Activated CD8-positive, alpha-beta T cell treated with anti-CD3 and anti-CD28 coated beads, Interleukin-2, amount 10 ng/mL, durations not matched to agents 7 days and 5 days (primary cell): ENCODE measurements at regions not wholly inside any gene's neighbourhood (a gene's known extent, or its start where the extent isn't known, plus 50 kb on each side); places are given as distances from the start of the nearest gene placed in this dataset.
"Not testable (repeated sequence)": the region's sequence is repeated elsewhere in the genome, so short reads cannot be mapped to it uniquely, and the experiment has no call there.

Experiments used
- ATAC-seq: fragments of 150-1000 bp; cut with Tn5 transposase; one replicate; pipeline ENCODE4 v1.10.0; 2021; ENCODE audit warnings: moderate library complexity
- CTCF ChIA-PET: fragments of 350-600 bp; sonication (Branson Sonifier 250); formaldehyde crosslinking; loops from one replicate; lab custom pipeline; 2021; ENCODE audit warnings: antibody characterized with exemption; lab: Charles Lee
- POLR2A ChIA-PET: fragments of 350-600 bp; sonication (Branson Sonifier 250); formaldehyde crosslinking; loops from one replicate; lab custom pipeline; 2021; ENCODE audit warnings: antibody characterized with exemption; lab: Charles Lee
- DNase-seq: peaks from one replicate; pipeline ENCODE4 v3.0.0-alpha.2; 2020
- H3K27ac Mint-ChIP-seq: one replicate; pipeline ENCODE4 v1.8.0; 2021; ENCODE audit warnings: mild to moderate bottlenecking, mixed read lengths
- H3K27me3 Mint-ChIP-seq: one replicate; pipeline ENCODE4 v1.8.0; 2021; ENCODE audit warnings: low read depth, mixed read lengths
- H3K36me3 Mint-ChIP-seq: one replicate; pipeline ENCODE4 v1.8.0; 2021; ENCODE audit warnings: low read depth, mixed read lengths
- H3K4me1 Mint-ChIP-seq: one replicate; pipeline ENCODE4 v1.8.0; 2021; ENCODE audit warnings: low read depth, mixed read lengths
- H3K4me3 Mint-ChIP-seq: one replicate; pipeline ENCODE4 v1.8.0; 2021; ENCODE audit warnings: mild to moderate bottlenecking, mixed read lengths
- H3K9me3 Mint-ChIP-seq: one replicate; pipeline ENCODE4 v1.8.0; 2022; ENCODE audit warnings: mixed read lengths; ENCODE audit not compliant: insufficient read depth

DNA sequence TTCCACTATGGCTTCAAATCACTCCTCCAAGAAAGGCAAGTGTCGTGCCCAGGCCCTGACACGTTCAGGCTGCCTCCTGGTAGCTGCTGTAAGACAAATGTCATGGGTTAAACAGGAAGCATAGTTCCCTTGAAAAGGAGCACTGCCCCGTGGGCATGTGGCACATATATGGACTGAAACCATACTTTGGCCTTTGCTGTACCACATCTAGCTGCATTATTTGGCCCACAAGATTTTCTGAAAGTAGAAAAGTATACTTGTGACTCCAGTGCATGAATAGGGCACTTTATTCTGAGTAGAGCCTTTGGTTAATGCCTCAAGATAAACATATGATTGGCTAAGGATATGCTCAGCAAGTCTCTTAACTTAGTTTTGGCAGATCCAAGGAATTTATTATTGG, 218.7 kb upstream of the EGLN3 start:
- Mint-ChIP-seq H3K36me3 (no peaks in the 10 kb centered on the region), H3K4me1 (peaks cover 9% of the 10 kb centered on the region), H3K27ac (no peak overlapping the region), H3K27me3 (peaks cover 27% of the 10 kb centered on the region), H3K4me3 (no peak overlapping the region), H3K9me3 (no peaks in the 10 kb centered on the region)
- ATAC-seq (no peak), DNase-seq (no peak)
- POLR2A ChIA-PET: no interaction called here
- CTCF ChIA-PET: no interaction called here

- H3K27me3 Mint-ChIP-seq: peaks cover 31% of the 10 kb centered on the region
- POLR2A ChIA-PET: no interaction called here
- CTCF ChIA-PET: no interaction called here
- DNase-seq (no peak), ATAC-seq (no peak)
- no peaks in the 10 kb centered on the region for H3K9me3 Mint-ChIP-seq
- H3K4me3 Mint-ChIP-seq: no peak overlapping the region
- peaks cover 9% of the 10 kb centered on the region for H3K4me1 Mint-ChIP-seq
- no peaks in the 10 kb centered on the region for H3K36me3 Mint-ChIP-seq
- H3K27ac Mint-ChIP-seq: no peak overlapping the region
These were observed 217.8 kb upstream of the EGLN3 start for GRCh38 chr14:34168656-34169055.

GRCh38 chr14:34165847-34166350, 215.0 kb upstream of the EGLN3 start:
- Mint-ChIP-seq H3K27ac (no peak overlapping the region), H3K27me3 (peaks cover 31% of the 10 kb centered on the region), H3K36me3 (no peaks in the 10 kb centered on the region), H3K9me3 (no peaks in the 10 kb centered on the region), H3K4me1 (peaks cover 16% of the 10 kb centered on the region), H3K4me3 (no peak overlapping the region)
- POLR2A ChIA-PET: no interaction called here
- ATAC-seq (no peak), DNase-seq (no peak)
- CTCF ChIA-PET: no interaction called here

GRCh38 chr14:34164162-34164864, 213.4 kb upstream of the EGLN3 start:
- ATAC-seq: no peak
- Mint-ChIP-seq H3K36me3 (no peaks in the 10 kb centered on the region), H3K27me3 (peaks cover 31% of the 10 kb centered on the region), H3K4me1 (peaks cover 16% of the 10 kb centered on the region), H3K27ac (no peak overlapping the region), H3K9me3 (no peaks in the 10 kb centered on the region), H3K4me3 (no peak overlapping the region)
- ChIA-PET CTCF (no interaction called here), POLR2A (interaction anchor here (1.1 kb wide), 1 partner anchor 10 kb away, joined by 4 read pairs; no protein-coding TSS in a partner anchor)
- no peak for DNase-seq

GRCh38 chr14:34161351-34162082, 210.6 kb upstream of the EGLN3 start:
- CTCF ChIA-PET: no interaction called here
- no peaks in the 10 kb centered on the region for H3K9me3 Mint-ChIP-seq
- no peak for ATAC-seq
- H3K36me3 Mint-ChIP-seq: no peaks in the 10 kb centered on the region
- no peak for DNase-seq
- H3K27me3 Mint-ChIP-seq: peaks cover 21% of the 10 kb centered on the region
- peaks cover 16% of the 10 kb centered on the region for H3K4me1 Mint-ChIP-seq
- H3K4me3 Mint-ChIP-seq: no peak overlapping the region
- H3K27ac Mint-ChIP-seq: no peak overlapping the region
- POLR2A ChIA-PET: no interaction called here

DNA sequence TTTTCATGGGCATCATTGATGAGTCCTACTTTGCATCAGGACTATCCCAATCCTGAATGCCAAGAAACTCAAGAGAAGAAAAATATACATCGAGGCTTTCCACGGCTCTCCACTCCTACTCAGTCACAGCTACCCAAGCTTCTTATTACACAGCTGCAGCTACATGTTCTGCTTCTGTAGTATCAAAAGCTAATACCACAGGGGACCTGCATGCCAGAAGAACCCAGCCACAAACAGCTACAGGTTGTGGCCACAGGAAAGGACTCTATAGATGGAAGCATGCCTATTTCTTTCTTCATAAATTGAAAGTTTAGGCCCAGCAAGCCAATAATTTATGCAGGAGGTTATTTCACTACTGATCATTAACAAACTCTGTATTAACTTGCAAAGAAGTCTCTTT, 209.7 kb upstream of the EGLN3 start:
- Mint-ChIP-seq H3K9me3 (no peaks in the 10 kb centered on the region), H3K36me3 (no peaks in the 10 kb centered on the region), H3K27ac (no peak overlapping the region), H3K27me3 (peaks cover 15% of the 10 kb centered on the region), H3K4me3 (no peak overlapping the region), H3K4me1 (peaks cover 9% of the 10 kb centered on the region)
- no peak for ATAC-seq
- CTCF ChIA-PET: no interaction called here
- DNase-seq: no peak
- POLR2A ChIA-PET: interaction anchor here (0.6 kb wide), 1 partner anchor 400 kb away, joined by 3 read pairs; no protein-coding TSS in a partner anchor

DNA sequence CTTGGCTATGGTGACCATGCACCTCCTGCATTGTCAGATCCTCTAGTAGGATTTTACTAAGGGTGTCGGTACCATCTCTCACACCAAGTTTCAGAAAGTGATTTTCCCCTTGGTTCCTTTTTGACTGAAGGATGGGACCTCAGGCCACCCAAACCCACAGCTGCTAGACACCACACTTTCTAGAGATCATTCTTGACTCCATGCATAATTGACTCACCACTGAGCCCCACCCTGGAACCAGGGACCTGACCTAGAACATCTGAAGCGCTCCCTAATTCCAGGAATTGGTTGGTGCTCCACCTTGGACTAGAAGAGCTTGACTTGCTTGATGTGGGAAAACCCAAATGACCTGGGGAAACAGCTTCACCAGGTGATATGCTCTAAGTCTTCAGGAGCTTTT, 206.8 kb upstream of the EGLN3 start:
- DNase-seq (no peak), ATAC-seq (no peak)
- Mint-ChIP-seq H3K27me3 (peaks cover 5% of the 10 kb centered on the region), H3K36me3 (no peaks in the 10 kb centered on the region), H3K9me3 (no peaks in the 10 kb centered on the region), H3K4me1 (peaks cover 8% of the 10 kb centered on the region), H3K27ac (no peak overlapping the region), H3K4me3 (no peak overlapping the region)
- CTCF ChIA-PET: no interaction called here
- POLR2A ChIA-PET: no interaction called here

DNA sequence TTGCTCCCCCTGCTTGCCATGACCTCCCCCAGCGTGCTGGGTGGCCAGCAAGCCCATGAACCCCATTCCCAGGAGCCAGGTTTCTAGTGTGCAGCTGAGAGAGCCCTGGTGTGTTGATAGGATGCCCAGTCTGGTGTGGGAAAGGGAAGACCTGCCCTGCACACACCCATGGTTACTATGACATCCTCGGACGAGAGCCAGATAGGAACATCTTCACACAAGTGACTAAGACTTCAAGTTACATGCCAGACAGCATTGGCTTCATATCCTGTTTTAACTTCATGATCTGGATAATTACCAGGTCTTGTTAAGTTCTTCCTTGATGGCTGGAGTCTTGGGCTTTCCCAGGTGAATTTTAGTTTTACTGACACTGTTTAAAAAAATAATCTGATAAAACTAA, 196.6 kb upstream of the EGLN3 start:
- DNase-seq (no peak), ATAC-seq (no peak)
- Mint-ChIP-seq H3K27ac (no peak overlapping the region), H3K27me3 (peaks cover 3% of the 10 kb centered on the region), H3K4me3 (no peak overlapping the region), H3K9me3 (no peaks in the 10 kb centered on the region), H3K36me3 (no peaks in the 10 kb centered on the region), H3K4me1 (no peaks in the 10 kb centered on the region)
- CTCF ChIA-PET: no interaction called here
- POLR2A ChIA-PET: no interaction called here

DNA sequence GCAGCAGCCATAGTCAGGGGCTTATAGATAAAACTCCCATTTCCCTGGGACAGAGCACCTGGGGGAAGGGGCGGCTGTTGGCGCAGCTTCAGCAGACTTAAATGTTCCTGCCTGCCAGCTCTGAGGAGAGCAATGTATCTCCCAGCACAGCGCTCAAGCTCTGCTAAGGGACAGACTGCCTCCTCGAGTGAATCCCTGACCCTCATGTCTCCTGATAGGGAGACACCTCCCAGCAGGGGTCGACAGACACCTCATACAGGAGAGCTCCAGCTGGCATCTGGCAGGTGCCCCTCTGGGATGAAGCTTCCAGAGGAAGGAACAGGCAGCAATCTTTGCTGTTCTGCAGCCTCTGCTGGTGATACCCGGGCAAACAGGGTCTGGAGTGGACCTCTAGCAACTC, 189.3 kb upstream of the EGLN3 start:
- H3K4me3 Mint-ChIP-seq, DNase-seq, H3K27ac Mint-ChIP-seq, H3K4me1 Mint-ChIP-seq, CTCF ChIA-PET, H3K27me3 Mint-ChIP-seq, H3K9me3 Mint-ChIP-seq, H3K36me3 Mint-ChIP-seq, POLR2A ChIA-PET, ATAC-seq: not testable (repeated sequence)

DNA sequence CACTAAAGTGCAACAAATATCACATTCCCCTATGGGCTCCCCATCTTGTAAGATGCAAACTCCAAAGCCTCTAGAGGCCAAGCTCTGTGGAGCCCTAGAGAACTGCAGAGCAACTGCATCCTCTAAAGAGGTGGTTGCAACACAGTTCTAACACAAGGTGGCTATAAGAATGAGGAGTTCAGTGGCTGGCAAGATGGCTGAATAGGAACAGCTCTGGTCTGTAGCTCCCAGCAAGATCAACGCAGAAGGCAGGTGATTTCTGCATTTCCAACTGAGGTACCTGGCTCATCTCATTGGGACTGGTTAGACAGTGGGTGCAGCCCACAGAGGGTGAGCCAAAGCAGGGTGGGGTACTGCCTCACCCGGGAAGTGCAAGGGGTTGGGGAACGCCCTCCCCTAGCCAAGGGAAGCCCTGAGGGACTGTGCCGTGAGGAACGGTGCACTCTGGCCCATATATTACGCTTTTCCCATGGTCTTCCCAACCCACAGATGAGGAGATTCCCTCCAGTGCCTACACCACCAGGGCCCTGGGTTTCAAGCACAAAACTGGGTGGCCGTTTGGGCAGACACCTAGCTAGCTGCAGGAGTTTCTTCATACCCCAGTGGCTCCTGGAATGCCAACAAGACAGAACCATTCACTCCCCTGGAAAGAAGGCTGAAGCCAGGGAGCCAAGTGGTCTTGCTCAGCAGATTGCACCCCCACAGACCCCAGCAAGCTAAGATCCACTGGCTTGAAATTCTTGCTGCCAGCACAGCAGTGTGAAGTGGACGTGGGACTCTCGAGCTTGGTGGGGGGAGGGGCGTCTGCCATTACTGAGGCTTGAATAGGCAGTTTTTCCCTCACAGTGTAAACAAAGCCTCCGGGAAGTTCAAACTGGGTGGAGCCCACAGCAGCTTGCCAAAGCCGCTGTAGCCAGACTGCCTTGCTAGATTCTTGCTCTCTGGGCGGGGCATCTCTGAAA, 188.6 kb upstream of the EGLN3 start:
- H3K4me3 Mint-ChIP-seq, H3K27me3 Mint-ChIP-seq, H3K36me3 Mint-ChIP-seq, H3K4me1 Mint-ChIP-seq, H3K27ac Mint-ChIP-seq, H3K9me3 Mint-ChIP-seq, POLR2A ChIA-PET, ATAC-seq, CTCF ChIA-PET, DNase-seq: not testable (repeated sequence)

GRCh38 chr14:34138175-34138574, 187.3 kb upstream of the EGLN3 start:
- Mint-ChIP-seq H3K4me1 (no peaks in the 10 kb centered on the region), H3K27me3 (peaks cover 8% of the 10 kb centered on the region), H3K4me3 (no peak overlapping the region), H3K9me3 (no peaks in the 10 kb centered on the region), H3K27ac (no peak overlapping the region), H3K36me3 (no peaks in the 10 kb centered on the region)
- POLR2A ChIA-PET: no interaction called here
- ATAC-seq (no peak), DNase-seq (no peak)
- CTCF ChIA-PET: no interaction called here
